GM21619 (cell line): ENCODE measurements at regions not wholly inside any gene's neighbourhood (a gene's known extent, or its start where the extent isn't known, plus 50 kb on each side); places are given as distances from the start of the nearest gene placed in this dataset.
A peak's percentile ranks its signal among the peaks of the same experiment; 100 is the strongest.
"Not testable (repeated sequence)": the region's sequence is repeated elsewhere in the genome, so short reads cannot be mapped to it uniquely, and the experiment has no call there.

Experiments used
- ATAC-seq: cut with Tn5 transposase; IDR thresholded peaks from one replicate; pipeline ENCODE4 v1.9.1; 2021; ENCODE audit not compliant: unreplicated experiment

DNA sequence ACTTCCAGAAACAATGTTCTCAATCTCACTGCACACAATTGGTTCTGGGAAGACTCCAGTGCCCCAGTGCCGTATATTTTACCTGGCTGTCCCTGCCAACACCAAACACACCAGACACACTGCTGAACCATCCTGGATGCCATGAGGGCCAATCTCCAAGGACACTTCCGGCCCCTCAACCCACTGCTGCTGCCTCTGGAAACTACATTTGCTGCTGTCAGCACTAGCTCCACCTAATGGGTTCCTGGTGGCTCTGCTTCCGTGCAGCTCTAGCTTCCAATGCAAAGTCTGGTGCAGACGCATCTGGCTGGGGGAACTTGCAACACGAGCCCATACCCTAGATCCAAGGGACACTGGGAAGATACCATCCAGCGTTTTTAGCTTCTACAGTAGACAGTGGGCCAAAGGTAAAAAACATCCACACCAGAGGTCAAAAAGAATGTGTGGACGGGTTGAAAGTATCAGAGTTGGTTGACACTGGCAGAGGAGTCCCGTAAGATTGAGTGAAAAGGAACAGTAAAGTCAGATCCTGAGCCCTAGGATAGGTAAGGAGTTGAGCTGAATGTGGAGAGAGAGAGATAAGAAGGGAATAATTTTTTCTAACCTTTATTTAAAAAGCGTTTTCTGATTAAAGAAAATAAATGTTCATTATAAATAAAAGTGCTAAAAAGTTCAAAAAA is 99.7 kb upstream of the KIF2A start:
- ATAC-seq: no peak

DNA sequence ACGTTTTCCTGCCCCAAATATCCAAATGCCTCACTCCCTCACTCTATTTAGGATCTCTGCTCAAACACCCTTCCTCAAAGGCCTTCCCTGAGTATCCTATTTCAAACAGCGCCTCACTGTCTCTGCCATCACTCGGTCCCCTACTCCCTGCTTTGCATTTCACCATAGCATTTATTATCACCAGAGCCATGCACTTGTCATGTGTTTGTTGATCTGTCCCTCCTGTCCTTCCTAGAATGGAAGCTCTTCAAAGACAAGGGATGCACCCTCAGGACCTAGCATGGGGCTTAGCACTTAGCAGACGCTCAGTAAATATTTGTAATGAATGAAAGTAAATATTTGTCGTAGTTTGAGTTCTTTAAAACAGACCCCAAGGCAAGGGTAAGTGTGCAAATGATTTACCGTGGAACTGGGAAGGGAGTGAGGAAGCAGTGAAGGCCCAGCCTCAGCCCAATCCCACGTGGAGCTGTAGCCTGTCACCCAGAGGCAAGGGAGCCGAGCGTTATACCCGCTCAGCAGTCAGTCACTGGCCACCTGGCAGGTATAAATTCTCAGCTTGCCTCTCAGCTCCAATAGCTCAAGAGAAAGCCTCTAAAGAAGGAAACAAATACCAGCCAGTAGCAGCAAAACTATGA is 97.7 kb upstream of the KIF2A start:
- no peak for ATAC-seq

DNA sequence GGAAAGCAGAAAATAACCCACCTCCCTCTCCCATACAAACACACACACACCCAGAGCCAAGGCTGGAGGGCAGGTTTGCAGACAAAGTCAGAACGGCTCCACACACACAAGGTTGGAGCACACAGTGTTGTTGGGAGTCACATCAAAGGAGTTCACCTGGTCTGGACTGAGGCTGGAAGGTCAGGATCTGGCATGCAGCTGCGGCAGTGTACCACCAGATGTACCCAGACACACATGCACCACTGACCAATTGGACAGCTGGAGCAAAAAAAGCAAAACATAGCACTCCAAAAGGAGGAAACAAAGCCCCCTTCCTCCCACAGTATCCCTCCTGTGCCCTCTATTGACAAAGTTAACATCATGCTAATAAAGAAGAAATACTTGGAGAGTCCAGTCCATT is 94.6 kb upstream of the KIF2A start:
- ATAC-seq: no peak

DNA sequence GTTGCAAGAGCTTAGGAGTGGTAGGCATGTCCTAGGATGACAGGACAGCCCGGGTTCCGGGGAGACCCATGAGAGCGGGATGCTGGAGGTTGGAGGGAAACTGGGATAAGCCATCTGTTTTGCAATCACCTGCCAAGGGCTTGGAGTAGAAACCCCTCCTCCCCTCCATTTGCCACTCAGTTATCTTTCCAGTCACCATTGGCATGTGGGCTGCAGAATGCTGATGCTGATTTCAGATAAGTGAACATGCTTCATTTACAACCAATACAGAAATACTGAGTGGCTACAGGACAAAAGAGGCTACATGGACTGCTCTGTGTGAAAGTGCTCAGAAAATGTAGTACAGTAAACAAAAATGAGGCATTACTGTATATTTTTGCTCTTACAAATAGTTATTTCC is 93.4 kb upstream of the KIF2A start:
- ATAC-seq: no peak

DNA sequence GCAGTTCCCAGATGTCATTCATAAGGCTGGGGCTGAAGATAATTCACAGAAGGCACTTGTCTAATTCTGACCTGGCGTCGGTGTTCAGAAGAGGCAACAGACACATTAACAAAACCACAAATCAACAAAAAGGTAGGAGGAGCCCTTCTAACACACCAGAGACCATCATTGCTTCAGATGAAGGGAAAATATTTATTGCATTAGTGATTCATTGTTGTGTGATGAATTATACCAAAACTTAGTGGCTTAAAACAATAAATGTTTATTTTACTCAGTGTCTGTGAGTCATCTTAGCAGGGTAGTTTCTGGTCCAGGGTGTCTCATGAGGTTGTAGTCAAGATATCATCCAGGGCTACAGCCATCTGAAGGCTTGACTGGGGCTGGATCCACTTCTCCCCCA is 91.3 kb upstream of the KIF2A start:
- ATAC-seq: no peak

DNA sequence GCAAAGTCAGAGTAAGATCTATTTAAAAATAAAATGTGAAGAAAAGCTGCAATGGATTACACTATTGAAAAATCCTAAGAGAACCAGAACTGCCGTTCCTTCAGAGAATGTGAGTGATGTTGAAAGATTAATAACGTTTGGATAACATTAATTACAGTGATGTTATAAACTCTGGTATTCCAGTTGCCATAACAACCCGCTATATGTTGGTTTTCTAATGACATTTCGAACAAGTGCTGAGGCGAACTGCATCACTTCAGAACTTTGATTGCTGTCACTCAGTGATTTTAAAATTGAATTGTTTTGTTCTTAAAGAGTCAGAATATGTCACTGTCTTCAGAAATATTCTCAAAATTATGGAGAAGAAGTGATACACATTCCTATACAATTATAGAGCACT is 89.4 kb upstream of the KIF2A start:
- not testable (repeated sequence) for ATAC-seq

DNA sequence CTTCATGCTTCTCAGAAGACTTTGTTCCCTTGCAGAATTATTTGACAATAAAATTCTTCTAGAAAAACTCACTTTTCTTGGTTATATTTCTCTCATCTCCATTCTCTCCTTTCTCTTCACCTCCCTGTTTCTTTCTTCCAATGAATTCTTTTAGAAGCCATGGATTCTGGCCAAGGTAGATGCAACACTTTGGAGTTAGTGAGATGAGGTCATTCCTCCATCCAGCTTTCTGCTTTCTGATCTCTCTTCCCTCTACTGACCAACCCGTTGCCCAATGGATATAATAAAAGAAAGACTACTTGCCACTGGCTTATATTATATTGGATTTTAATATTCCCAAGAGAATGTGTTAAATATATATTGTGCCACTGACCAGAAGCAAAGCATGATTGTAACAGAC is 88.9 kb upstream of the KIF2A start:
- ATAC-seq: not testable (repeated sequence)

DNA sequence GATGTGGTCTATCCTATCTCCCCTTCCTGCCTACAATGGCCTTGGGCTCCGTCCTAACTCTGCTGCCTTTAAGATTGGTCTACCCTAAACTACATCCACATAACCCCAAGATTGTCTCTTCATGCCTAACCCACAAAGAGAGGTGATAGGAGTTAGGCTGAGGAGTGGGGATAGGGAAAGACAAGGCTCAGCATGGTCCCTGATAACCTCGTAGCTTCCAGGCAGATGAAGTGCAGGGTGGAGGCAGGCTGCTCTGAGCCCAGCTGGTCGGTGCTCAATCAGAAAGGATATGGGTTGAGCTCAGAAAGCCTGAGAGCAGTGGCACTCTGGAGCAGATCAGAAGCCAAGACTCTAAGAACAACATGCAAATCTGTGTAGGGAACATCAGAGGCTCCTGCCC is 87.1 kb upstream of the KIF2A start:
- not testable (repeated sequence) for ATAC-seq

DNA sequence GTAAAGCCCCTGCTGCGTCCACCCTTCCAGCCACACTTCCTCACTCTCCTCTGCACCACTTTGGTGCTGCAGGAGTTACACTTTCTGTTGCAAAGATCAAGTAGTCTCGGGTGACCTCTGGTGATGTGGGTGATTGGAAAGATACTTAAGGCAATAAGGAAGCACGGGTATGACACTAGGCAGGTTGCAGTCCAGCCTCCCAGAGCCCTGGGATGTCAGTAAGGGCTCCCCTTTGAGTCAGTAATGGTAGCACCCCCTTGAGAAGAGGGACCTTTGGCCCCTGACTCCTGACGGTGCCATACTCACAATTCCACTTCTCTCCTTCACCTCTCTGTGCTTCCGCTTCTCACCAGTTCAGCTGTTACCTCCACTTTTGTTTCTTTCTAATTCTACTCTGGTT is 84.1 kb upstream of the KIF2A start:
- not testable (repeated sequence) for ATAC-seq

DNA sequence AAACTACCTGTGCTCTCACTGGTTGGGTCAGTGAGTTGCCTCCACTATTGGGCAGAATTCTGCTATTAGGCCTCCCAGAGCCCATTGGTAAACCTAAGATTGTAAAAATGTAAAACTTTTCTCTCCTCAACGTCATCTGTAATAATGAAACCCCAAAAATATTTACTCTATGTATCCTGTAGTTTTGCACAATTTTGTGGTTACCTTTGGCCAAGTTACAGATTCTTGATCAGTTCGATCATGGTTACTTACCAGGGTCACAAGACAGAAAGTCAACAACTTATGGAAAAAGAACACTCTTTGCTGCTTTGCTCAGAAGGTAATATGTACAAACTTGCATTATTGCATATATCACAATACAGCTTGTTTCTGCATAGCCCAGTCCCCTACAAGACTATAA is 83.7 kb upstream of the KIF2A start:
- not testable (repeated sequence) for ATAC-seq

DNA sequence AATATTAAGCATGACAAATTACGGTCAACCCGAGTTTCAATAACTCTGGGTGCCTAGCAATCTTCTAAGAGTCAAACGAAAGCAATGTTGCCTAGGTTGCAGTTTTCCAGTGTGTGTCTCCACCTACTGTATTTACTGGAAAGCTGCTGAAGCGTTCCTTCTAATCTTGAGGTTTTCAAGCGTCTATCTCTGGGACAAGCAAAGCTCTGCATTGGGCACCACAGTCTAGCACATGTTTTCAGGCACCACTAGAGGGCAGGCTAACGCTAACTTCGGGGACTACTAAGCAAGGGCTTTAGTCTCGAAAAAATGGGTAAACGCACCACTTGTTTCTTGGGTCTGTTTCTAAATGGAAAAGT is 82.7 kb upstream of the KIF2A start:
- peak; percentile 95 for ATAC-seq

DNA sequence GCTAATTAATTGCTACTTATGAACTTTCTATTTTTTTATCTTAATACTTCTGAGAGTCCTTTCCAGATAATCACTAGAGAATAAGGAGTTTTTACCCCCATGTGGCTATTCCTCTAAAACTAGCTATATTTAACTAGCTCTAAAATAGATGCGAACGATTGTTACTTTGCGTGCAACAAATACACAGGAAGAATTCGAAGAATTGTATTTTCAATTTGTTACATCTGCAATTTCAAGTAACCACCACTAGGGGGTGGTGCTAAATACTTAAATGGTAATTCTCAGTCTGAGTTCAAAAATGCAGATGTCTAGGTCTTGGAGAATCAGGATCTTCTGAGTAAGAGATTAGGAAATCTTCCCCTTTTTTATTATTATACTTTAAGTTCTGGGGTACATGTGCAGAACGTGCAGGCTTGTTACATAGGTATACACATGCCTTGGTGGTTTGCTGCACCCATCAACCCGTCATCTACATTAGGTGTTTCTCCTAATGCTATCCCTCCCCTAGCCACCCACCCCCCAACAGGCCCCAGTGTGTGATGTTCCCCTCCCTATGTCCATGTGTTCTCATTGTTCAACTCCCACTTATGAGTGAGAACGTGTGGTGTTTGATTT is 80.9 kb upstream of the KIF2A start:
- ATAC-seq: not testable (repeated sequence)

DNA sequence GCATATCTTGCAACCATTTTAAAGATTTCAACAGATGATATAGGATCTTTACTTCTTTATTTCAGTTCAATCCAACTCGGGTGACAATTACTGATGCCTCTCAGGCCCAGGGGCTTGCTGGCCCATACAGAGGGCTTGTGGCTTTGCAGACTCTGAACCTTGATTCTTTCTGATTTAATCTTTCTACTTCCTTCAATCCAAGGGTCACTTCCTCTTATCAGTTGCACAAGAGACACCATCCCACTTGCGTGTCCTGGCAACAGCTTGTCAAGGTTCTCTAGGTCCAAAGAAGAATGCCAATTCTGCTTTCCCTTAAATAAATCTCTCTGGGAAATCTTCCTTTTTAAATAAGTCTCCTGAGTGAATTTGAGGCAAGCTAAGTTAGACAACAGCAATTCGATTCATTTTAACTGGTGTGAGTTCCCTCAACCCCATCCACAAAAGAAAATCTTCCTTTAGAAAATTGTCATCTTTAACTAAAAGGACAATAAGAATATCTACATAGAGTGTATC is 75.1 kb upstream of the KIF2A start:
- ATAC-seq: not testable (repeated sequence)

DNA sequence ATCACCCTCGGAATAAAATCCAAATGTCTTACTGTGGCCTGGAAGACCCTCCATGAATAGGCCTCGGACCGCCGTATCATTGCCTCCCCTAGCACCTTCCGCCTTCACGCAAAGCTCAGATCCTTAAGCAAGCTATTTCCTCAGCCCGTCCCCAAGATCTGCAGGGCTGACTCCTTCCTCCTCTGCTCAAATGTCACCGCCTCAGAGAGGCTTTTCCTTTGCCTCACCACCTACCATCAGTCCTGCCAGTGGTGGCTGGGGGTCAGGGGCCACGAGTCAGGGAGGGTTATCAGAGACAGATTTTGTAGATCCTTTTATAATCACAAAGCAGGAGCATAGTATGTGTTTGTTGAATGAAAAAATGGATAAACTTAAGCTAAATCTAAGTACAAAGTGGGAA is 74.4 kb upstream of the KIF2A start:
- ATAC-seq: no peak

DNA sequence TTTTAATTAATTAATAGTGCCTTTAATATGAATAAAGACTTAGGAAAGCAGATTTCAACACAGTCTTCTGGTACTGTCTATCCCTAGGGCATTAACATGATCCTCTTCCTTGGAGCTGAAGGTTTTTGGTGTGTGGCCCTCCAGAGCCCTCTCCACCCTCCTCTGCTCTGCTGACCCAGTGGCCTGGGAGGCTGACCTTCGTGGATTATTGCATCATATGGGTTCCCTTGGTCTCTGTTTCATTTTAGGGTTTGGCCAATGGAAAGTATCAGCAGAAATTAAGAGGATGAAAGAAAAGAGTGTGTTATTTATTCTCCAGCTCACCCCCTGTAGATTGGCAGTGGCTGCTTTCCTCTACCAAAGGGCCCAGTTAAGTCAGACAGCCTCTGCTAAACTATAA is 73.8 kb upstream of the KIF2A start:
- ATAC-seq: not testable (repeated sequence)

DNA sequence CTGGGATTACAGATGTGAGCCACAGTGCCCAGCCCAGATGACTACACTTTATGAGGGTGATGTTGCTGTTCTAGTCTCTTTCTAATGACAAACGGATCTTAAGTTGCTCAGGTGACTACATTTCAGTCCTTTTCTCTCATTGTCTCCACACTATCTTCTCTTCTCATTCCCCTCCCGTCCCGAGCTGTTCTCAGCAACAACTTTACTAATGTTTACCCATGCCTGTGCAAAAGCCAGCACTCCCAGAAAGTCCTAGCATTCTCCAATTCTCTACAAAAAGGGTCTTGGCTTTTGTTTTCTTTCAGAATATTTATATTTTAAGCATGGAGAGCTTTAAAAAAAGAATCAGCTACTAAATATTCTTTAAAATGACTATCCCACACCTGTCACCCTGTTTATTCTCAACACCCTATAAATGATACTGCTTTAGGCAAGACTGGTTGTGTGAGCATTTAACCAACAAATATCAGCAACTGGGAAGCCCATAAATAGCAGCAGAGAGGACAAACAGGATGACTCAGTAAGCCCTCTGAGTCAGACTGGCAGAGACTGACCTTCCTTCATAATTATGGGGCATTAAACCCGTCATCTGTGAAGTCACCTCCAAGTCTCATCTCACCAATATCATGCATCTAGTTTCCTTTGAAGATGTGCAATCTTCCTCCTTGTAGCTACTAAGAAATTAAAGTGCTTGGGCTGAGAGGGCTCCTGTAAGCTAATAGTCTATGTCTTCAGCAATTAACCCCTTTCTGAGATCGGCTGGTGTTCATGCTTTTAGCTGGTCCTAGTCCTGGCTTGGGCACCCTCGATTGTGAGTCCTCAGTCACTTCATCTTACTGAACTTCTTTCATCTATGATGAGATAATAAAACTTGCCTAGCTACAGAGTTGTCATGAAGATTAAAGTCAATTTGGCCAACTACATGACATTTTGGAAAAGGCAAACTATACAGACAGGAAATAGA is 72.6 kb upstream of the KIF2A start:
- peak; percentile 72 for ATAC-seq

DNA sequence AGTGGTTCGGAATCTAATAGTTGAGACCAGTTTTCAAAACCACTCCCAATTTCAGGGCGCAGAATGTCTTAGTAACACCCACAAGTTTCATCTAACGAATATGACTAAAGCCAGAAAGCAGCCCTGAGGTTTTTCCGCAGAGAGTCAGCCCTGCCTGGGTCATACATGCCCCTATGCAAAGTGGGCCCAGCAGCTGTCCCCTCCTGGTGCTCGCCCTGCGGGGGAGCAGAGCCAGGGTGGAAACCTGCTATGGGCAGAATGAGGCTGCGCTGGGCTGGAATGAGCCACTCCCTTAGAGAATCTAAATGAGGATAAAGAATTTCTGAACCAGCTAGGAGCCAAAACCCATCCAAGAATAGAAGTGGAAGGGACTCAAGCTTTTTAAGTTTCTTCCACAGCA is 69.4 kb upstream of the KIF2A start:
- ATAC-seq: peak; percentile 54

DNA sequence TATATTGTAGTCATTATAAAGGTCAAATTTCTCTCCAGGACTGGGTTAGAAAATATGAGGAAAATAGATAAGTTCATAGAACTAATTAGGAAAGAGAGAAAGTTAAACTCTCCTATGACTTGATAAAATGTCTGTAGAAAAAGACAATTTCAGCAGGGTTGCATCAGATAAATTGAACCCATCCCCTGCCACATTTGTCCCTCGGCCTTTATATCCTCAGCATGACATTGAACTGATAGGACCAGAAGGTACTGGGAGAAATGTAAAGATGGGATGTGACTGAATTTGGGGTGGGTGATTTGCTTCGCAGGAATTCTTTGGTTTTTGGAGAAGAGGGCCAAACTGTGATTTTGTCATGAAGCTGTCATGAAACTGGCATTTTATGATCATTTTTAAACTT is 68.1 kb upstream of the KIF2A start:
- ATAC-seq: not testable (repeated sequence)

DNA sequence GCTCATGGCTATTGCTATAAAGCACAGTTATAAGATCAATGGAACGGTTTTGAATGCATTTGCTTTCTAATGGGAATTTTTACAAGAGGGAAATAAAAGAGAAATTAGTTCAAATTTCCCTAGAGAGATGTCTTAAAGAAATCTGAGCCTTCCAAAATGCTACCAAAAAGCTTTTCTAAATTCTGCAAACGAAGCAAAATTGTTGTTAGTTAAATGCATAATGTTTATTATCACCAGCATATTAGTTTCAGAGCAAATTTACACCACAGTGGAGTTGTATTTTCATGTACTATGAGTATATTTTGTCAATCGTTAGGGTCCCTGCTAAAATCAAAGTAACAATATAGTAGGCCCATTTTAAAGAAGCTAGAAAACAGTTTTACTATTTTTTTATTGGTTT is 67.4 kb upstream of the KIF2A start:
- ATAC-seq: not testable (repeated sequence)

DNA sequence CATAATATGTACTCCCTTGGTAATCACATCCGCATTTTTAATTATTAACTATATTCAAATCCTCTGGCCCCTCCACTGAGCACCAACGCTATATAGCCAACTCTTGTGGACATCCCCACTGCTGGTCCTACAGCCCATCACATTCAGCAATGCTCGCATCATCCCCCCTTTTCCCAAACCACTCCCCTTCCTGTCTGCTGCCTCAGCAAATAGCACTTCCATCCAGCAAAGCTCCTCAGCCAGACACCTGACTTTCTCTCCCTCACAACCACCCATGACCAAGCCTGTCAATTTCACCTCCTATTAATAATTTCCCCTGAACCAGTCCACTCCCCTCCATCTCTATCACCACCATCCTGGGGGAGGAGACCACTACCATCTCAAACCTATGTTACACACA is 65.5 kb upstream of the KIF2A start:
- ATAC-seq: not testable (repeated sequence)

DNA sequence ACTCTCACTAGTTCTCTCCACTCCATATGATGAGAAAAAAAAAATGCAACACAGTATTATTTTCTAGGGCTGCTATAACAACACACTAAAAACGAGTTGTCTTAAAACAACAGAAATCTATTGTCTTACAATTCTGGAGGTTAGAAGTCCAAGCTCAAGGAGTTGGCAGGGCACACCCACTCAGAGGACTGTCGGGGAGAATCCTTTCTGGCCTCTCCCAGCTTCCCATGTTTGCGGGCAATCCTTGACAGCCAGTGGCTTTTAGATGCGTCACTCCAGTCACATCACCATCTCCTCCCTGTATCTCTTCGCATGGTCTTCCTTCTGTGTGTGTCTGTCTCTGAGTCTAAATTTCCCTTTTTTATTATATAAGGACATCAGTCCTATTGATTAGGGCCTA is 64.0 kb upstream of the KIF2A start:
- not testable (repeated sequence) for ATAC-seq
